T follicular helper cell (primary cell): ENCODE measurements at regions not wholly inside any gene's neighbourhood (a gene's known extent, or its start where the extent isn't known, plus 50 kb on each side); places are given as distances from the start of the nearest gene placed in this dataset.
"Not testable (repeated sequence)": the region's sequence is repeated elsewhere in the genome, so short reads cannot be mapped to it uniquely, and the experiment has no call there.

Experiments used
- DNase-seq: peaks from one replicate; pipeline ENCODE4 v3.0.0-alpha.2; 2020; ENCODE audit warnings: low read depth

- DNase-seq, result not testable (repeated sequence)
Observed at GRCh38 chr2:242107065-242107464, 237.5 kb downstream of the RTP5 start.

GRCh38 chr2:242108797-242109500, 239.4 kb downstream of the RTP5 start:
- DNase-seq, result not testable (repeated sequence)

- not testable (repeated sequence) for DNase-seq
Observed at GRCh38 chr2:242109819-242110218, 240.3 kb downstream of the RTP5 start.

GRCh38 chr2:242111954-242112353, 242.4 kb downstream of the RTP5 start:
- not testable (repeated sequence) for DNase-seq

GRCh38 chr2:242113492-242113891, 244.0 kb downstream of the RTP5 start:
- DNase-seq, result not testable (repeated sequence)

GRCh38 chr2:242116676-242117075, 247.1 kb downstream of the RTP5 start:
- not testable (repeated sequence) for DNase-seq

GRCh38 chr2:242117305-242117704, 247.8 kb downstream of the RTP5 start:
- DNase-seq, result not testable (repeated sequence)

- DNase-seq, result not testable (repeated sequence)
Observed at GRCh38 chr2:242119682-242120081, 250.2 kb downstream of the RTP5 start.

GRCh38 chr2:242130682-242131081, 261.2 kb downstream of the RTP5 start:
- DNase-seq, result not testable (repeated sequence)

- not testable (repeated sequence) for DNase-seq
Observed at GRCh38 chr2:242159921-242160320, 290.4 kb downstream of the RTP5 start.

GRCh38 chr2:242165115-242165514, 295.6 kb downstream of the RTP5 start:
- not testable (repeated sequence) for DNase-seq

- not testable (repeated sequence) for DNase-seq
Observed at GRCh38 chr2:242171290-242171689, 301.8 kb downstream of the RTP5 start.
